Gastrocnemius medialis (tissue), 4 donors: ENCODE measurements at regions not wholly inside any gene's neighbourhood (a gene's known extent, or its start where the extent isn't known, plus 50 kb on each side); places are given as distances from the start of the nearest gene placed in this dataset.

Experiments used
- POLR2A ChIP-seq, 2 donors: fragments of 450-650 bp; IDR thresholded peaks; one replicate each; pipeline ENCODE4 v1.6.1; 2017; ENCODE audit warnings: antibody characterized with exemption in 2 of 2, mild to moderate bottlenecking in 2 of 2, moderate library complexity in 2 of 2
- TF ChIP-seq, protein P1 (sequence below), 5 experiments: fragments of 450-650 bp in 3 of 5; fragments of 200-600 bp in 2 of 5; sonication (generic) in 2 of 5; IDR thresholded peaks in 4 of 5; conservative IDR thresholded peaks in 1 of 5; 1 replicate in 4 of 5; 2 replicates in 1 of 5; pipeline ENCODE4 v1.5.1; 2016 to 2019; ENCODE audit warnings: antibody characterized with exemption in 5 of 5, mild to moderate bottlenecking in 3 of 5, moderate library complexity in 3 of 5

DNA sequence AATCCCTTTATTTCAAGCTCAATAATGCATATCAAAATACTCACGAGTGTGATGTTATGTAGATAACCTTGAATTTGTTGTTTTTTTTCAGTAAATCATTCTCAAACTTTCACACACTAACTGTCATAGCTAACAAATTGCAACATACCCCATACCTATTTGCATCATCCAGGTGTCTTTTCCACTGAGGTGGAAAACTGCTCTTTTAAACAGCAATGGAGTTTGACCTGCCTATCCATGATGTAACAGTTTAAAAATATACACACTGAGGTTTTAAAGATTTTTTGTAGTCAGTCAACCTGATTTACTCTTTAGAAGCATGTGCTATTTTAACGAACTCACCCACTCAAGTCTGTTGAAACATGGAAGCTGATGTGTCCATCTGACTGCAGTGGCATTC is 298.7 kb downstream of the RND3 start:
- TF ChIP-seq, protein P1, sequence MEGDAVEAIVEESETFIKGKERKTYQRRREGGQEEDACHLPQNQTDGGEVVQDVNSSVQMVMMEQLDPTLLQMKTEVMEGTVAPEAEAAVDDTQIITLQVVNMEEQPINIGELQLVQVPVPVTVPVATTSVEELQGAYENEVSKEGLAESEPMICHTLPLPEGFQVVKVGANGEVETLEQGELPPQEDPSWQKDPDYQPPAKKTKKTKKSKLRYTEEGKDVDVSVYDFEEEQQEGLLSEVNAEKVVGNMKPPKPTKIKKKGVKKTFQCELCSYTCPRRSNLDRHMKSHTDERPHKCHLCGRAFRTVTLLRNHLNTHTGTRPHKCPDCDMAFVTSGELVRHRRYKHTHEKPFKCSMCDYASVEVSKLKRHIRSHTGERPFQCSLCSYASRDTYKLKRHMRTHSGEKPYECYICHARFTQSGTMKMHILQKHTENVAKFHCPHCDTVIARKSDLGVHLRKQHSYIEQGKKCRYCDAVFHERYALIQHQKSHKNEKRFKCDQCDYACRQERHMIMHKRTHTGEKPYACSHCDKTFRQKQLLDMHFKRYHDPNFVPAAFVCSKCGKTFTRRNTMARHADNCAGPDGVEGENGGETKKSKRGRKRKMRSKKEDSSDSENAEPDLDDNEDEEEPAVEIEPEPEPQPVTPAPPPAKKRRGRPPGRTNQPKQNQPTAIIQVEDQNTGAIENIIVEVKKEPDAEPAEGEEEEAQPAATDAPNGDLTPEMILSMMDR (IDR thresholded peaks at IDR 0.05 in 4 of 5, conservative IDR thresholded peaks at IDR 0.05 in 1 of 5) = no peak
- no peak for TF ChIP-seq POLR2A (IDR thresholded peaks at IDR 0.05)
